Mucosa of stomach (tissue), 1 donor: ENCODE measurements at regions not wholly inside any gene's neighbourhood (a gene's known extent, or its start where the extent isn't known, plus 50 kb on each side); places are given as distances from the start of the nearest gene placed in this dataset.
"Not testable (repeated sequence)": the region's sequence is repeated elsewhere in the genome, so short reads cannot be mapped to it uniquely, and the experiment has no call there.

Experiments used
- H3K27me3 ChIP-seq: one replicate; pipeline ENCODE4 v1.7.0; 2013; ENCODE audit warnings: mild to moderate bottlenecking, low read length; ENCODE audit not compliant: control insufficient read depth, insufficient read depth
- H3K36me3 ChIP-seq: one replicate; pipeline ENCODE4 v1.7.0; 2013; ENCODE audit warnings: low read length; ENCODE audit not compliant: control insufficient read depth, insufficient read depth
- H3K4me1 ChIP-seq: one replicate; pipeline ENCODE4 v1.7.0; 2013; ENCODE audit warnings: mild to moderate bottlenecking, low read length; ENCODE audit not compliant: control insufficient read depth, insufficient read depth
- H3K4me3 ChIP-seq: one replicate; pipeline ENCODE4 v1.7.0; 2013; ENCODE audit warnings: low read length
- H3K9ac ChIP-seq: one replicate; pipeline ENCODE4 v1.7.0; 2013; ENCODE audit warnings: mild to moderate bottlenecking, low read length, moderate library complexity
- H3K9me3 ChIP-seq: one replicate; pipeline ENCODE4 v1.7.0; 2013; ENCODE audit warnings: mild to moderate bottlenecking, low read length, moderate library complexity; ENCODE audit not compliant: control insufficient read depth
- donor health status: Pancreatic carcinoma.

- H3K4me1 ChIP-seq: no peaks in the 10 kb centered on the region
- no peak overlapping the region for H3K4me3 ChIP-seq
- no peak overlapping the region for H3K9ac ChIP-seq
- no peaks in the 10 kb centered on the region for H3K27me3 ChIP-seq
- no peaks in the 10 kb centered on the region for H3K9me3 ChIP-seq
- no peaks in the 10 kb centered on the region for H3K36me3 ChIP-seq
These were observed 82.7 kb upstream of the NAA35 start for GRCh38 chr9:85858056-85858750.

- no peaks in the 10 kb centered on the region for H3K36me3 ChIP-seq
- no peaks in the 10 kb centered on the region for H3K27me3 ChIP-seq
- H3K4me1 ChIP-seq: no peaks in the 10 kb centered on the region
- no peak overlapping the region for H3K4me3 ChIP-seq
- no peak overlapping the region for H3K9ac ChIP-seq
- no peaks in the 10 kb centered on the region for H3K9me3 ChIP-seq
These were observed 81.2 kb upstream of the NAA35 start for GRCh38 chr9:85859765-85860164.

GRCh38 chr9:85861882-85862281 is 79.1 kb upstream of the NAA35 start:
- H3K4me1 ChIP-seq, H3K36me3 ChIP-seq, H3K27me3 ChIP-seq, H3K9me3 ChIP-seq, H3K9ac ChIP-seq, H3K4me3 ChIP-seq: not testable (repeated sequence)

- H3K27me3 ChIP-seq: no peaks in the 10 kb centered on the region
- no peak overlapping the region for H3K4me3 ChIP-seq
- H3K9ac ChIP-seq: no peak overlapping the region
- no peaks in the 10 kb centered on the region for H3K9me3 ChIP-seq
- H3K4me1 ChIP-seq: no peaks in the 10 kb centered on the region
- H3K36me3 ChIP-seq: no peaks in the 10 kb centered on the region
These were observed 77.1 kb upstream of the NAA35 start for GRCh38 chr9:85863875-85864274.

- no peak overlapping the region for H3K9ac ChIP-seq
- H3K4me1 ChIP-seq: no peaks in the 10 kb centered on the region
- H3K9me3 ChIP-seq: no peaks in the 10 kb centered on the region
- no peaks in the 10 kb centered on the region for H3K27me3 ChIP-seq
- no peaks in the 10 kb centered on the region for H3K36me3 ChIP-seq
- H3K4me3 ChIP-seq: no peak overlapping the region
These were observed 69.9 kb upstream of the NAA35 start for GRCh38 chr9:85871008-85871407.

- not testable (repeated sequence) for H3K9ac ChIP-seq, H3K36me3 ChIP-seq, H3K9me3 ChIP-seq, H3K4me1 ChIP-seq, H3K27me3 ChIP-seq, H3K4me3 ChIP-seq
These were observed 69.3 kb upstream of the NAA35 start for GRCh38 chr9:85871683-85872082.

- Histone ChIP-seq H3K4me1 (no peaks in the 10 kb centered on the region), H3K27me3 (no peaks in the 10 kb centered on the region), H3K9ac (no peak overlapping the region), H3K4me3 (no peak overlapping the region), H3K9me3 (no peaks in the 10 kb centered on the region), H3K36me3 (no peaks in the 10 kb centered on the region)
These were observed 68.5 kb upstream of the NAA35 start for GRCh38 chr9:85872463-85872862.

- Histone ChIP-seq H3K9ac (no peak overlapping the region), H3K27me3 (no peaks in the 10 kb centered on the region), H3K4me3 (no peak overlapping the region), H3K9me3 (no peaks in the 10 kb centered on the region), H3K36me3 (no peaks in the 10 kb centered on the region), H3K4me1 (no peaks in the 10 kb centered on the region)
These were observed 64.3 kb upstream of the NAA35 start for GRCh38 chr9:85876628-85877027.

- H3K4me3 ChIP-seq, H3K27me3 ChIP-seq, H3K4me1 ChIP-seq, H3K36me3 ChIP-seq, H3K9ac ChIP-seq, H3K9me3 ChIP-seq: not testable (repeated sequence)
These were observed 61.9 kb upstream of the NAA35 start for GRCh38 chr9:85878872-85879597.

GRCh38 chr9:85880507-85880906 is 60.4 kb upstream of the NAA35 start:
- H3K27me3 ChIP-seq, H3K36me3 ChIP-seq, H3K4me3 ChIP-seq, H3K9ac ChIP-seq, H3K9me3 ChIP-seq, H3K4me1 ChIP-seq: not testable (repeated sequence)

GRCh38 chr9:85884256-85884655 is 56.7 kb upstream of the NAA35 start:
- Histone ChIP-seq H3K36me3 (no peaks in the 10 kb centered on the region), H3K4me3 (no peak overlapping the region), H3K27me3 (no peaks in the 10 kb centered on the region), H3K9ac (no peak overlapping the region), H3K4me1 (no peaks in the 10 kb centered on the region), H3K9me3 (no peaks in the 10 kb centered on the region)

- Histone ChIP-seq H3K4me3 (no peak overlapping the region), H3K36me3 (no peaks in the 10 kb centered on the region), H3K4me1 (no peaks in the 10 kb centered on the region), H3K27me3 (no peaks in the 10 kb centered on the region), H3K9ac (no peak overlapping the region), H3K9me3 (no peaks in the 10 kb centered on the region)
These were observed 50.0 kb upstream of the NAA35 start for GRCh38 chr9:85890962-85891361.
